CD4-positive, alpha-beta T cell treated with Interleukin-21 for 1 hour (primary cell): ENCODE measurements at regions not wholly inside any gene's neighbourhood (a gene's known extent, or its start where the extent isn't known, plus 50 kb on each side); places are given as distances from the start of the nearest gene placed in this dataset.
"Not testable (repeated sequence)": the region's sequence is repeated elsewhere in the genome, so short reads cannot be mapped to it uniquely, and the experiment has no call there.

Experiments
- DNase-seq: peaks from one replicate; pipeline ENCODE4 v3.0.0-alpha.2; 2020

DNA sequence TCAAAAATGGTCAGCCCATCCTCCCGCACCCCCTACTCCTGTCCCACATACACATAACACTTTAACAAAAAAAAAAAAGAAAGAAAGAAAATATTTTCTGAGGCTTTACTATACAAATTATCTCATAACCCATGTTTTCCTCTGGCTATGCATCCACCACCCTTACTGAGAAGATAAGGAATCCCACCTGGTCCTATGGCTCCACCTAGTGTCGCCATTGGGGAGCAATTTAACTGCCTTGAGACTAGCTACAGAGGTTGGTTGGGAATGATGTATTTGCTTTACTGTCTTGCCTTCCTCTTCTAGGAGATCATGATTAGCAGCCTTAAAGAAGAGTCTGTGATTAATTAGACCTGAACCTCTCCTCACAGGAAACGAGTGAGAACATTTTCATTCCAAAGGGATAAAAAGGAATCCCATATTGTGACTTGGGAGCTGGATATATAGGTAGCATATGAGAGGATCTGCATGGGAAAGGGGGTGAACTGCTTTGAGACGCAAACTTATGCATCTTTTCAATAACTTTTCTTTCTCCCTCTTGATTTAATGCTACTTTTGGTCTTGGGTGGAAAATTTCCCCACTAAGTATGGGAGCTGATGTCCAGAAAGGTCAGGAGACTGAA lies 77.7 kb upstream of the SELENOP start:
- DNase-seq = peak; percentile 63

DNA sequence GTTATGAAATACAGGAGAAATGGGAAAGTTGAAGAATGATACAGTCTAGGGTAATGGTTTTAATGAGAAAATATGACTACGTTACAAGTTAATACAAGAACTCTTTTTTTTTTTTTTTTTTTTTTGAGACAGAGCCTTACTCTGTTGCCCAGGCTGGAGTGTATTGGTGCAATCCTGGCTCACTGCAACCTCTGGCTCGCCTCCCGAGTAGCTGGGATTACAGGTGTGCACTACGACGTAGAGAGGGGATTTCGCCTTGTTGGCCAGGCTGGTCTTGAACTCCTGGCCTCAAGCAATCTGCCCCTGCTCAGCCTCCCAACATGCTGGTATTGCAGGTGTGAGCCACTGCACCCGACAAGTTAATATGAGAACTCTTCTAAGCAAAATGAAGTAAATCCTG lies 77.1 kb upstream of the SELENOP start:
- DNase-seq = no peak

DNA sequence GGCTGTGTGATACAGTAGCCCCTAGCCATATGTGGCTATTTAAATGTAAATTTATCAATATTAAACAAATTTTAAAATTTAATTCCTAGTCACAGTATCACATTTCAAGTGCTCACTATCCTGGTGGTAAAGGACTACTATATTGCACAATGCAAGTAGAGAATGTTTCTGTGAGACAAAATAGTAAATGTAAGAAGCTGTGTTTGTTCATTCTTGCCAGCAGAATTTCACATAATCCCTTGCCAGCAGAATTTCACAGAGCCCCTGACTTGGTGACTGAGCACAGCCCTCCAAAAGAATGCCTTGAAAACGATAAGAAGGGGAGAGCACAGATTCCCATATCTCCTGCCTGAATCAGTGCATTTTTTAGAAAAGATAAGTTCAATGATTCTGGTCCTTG lies 75.9 kb upstream of the SELENOP start:
- no peak for DNase-seq

DNA sequence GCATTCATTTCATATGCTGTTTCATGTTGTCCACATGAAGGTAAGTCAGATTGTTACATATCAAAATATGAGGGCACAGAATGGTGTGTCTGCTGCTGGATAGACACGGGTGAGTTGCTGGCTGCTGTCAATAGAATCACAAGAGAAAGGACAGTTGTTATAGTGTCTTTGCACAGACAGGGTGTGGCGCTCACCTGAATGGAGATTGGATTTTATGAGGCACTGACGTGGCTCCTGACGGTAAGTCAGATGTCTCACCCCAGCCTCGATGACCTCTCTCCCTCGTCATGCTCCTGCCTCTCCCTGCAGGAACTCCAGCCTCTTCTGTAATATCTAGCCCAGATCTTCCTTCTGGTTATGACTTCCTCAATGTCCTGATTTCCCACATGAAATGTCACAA lies 75.4 kb upstream of the SELENOP start:
- DNase-seq = no peak

DNA sequence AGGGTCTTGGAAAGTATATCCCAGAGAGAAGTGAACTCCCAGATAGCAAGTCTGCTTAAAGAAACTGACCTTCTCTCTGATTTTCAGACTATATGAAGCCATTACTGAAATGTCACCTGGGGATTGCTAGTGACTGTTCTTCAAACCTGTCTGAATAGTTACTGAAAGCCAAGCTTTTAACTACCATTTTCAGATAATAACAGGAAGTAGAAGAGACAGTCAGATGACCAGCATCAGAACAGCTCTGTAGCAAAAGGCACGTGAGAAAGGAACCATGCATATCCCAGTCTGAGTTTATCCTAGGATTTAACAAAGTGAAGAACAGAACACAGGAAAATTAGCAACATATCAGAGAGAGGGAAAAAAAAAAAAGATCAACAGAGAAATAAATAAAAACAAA lies 74.9 kb upstream of the SELENOP start:
- no peak for DNase-seq

DNA sequence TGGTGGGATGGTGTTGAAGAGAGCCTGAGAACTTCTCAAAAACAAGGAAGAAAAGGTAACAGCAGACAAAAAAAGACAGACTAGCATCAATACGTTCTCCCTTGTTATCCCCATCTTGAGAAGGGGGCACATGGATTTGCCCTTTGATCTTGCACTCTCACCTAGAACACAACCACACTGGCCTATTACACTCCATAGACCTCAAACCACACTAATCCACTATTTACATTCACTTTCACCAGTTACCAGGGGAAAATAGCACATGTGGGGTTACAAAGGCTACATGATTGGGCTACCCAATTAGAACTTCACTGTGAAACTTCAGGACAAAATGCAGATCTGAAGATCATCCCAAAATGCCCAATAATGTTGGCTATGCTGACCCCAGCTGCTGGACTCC lies 72.6 kb upstream of the SELENOP start:
- no peak for DNase-seq

DNA sequence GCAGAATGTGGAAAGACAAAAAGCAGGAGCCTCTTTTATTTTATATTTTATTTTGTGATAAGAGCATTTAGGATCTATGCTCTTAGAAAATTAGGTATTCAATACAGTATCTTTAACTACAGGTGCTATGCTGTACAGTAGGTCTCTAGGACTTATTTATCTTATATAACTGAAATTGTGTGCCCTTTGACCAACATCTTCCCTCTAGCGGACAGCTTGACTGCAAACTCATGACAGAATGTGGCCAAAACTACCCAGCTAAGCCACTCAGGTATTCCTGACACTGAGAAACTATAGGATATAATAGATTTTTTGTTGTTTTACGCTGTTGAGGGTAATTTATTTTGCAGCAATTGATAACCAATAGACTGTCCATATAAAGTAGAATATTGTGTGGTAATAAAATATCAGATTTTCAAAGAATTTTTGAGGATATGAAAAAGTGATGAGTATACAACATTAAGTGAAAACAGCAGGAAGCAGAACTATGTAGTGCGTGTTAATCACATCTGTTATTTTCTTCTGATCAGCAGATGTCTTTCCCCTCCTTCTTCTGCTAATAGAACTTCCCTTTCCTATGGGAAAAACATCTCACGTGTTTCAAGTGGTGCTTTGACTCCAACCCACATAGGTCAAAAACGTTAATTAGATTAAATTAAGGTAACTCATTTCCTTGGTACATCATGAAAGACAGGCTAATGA lies 69.9 kb upstream of the SELENOP start:
- no peak for DNase-seq

DNA sequence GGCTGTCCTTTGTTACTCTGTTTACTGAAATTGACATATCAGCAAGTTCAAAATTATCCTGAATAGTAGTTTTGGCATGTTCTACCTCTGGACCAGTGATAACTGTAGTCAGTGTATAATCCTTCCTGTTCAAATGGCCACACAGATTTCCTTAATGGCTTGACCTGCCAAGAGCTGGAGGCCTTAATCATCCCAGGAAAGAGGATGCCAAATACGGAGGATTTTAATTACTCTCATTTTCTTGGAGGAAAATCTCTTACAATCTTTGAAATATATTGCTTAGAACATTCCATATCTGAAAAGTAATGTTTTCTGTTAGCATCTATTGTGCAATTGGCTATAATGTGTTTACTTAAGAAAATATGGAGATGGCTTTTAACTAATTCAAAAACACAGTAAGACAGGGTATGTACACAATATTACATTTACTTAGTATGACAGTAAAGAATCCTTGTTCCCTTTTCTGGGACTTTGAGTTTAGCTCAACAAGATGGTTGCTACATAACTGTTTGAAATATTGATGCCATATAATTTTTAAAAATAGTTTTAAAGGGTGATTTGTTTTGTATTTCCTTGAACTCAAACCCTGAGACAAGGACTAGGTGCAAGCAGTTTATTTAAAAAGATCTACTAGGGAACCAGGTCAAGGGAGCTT lies 68.9 kb upstream of the SELENOP start:
- no peak for DNase-seq

DNA sequence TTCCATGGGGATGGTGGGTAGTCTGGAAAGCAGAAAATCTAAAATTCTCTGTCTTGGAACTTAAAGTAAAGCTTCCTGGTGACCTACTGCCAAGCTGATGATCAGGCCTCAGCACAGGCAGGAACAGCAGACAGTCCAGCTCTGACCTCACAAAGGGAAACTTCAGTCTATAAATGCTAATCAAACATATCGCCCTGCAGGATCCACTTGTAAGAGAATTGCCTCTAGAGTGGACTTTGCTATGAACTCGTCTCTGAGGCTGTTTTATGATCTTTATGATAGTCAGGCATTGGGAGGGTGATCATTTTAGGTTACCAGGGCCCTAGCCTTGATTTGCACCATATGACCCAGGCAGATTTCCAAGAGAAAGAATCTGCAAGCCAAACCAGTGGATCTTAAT lies 67.6 kb upstream of the SELENOP start:
- no peak for DNase-seq

DNA sequence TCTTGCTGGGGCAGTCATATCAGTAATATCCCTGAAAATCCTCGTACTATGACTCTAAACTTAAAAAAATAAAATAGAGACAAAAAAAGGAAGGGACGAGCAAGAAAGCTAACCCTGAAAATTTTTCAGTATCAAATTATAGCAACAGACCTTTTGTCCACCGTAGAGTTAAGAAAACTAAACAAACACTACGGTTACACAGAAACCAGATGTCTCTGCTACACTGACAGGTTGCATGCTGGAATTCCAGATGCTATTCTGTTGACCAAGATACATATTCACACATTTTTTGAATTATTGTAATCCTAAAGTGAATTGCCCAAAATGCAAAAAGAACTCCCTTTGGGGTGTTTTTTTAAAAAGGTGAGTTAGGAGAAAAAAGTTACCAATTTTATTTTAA lies 66.9 kb upstream of the SELENOP start:
- DNase-seq = no peak

DNA sequence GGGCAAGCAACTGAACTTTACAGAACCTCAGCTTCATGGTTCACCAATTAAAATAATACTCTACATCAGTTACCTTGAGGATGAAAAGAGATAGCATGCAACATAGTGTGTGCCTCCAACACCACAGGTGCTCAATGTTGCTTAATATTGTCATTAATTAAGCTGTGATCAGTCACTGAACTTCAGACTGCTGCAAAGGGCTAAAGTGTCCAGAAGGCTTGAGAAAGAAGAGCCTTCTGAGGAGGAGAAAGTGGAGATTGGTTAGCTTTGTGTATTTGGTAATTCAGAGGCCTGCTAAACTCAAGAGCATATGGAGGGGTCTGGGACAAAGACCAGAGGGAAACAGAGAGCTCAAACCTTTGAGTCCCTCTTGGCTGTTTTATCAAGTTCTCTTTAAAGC lies 66.3 kb upstream of the SELENOP start:
- DNase-seq = no peak

DNA sequence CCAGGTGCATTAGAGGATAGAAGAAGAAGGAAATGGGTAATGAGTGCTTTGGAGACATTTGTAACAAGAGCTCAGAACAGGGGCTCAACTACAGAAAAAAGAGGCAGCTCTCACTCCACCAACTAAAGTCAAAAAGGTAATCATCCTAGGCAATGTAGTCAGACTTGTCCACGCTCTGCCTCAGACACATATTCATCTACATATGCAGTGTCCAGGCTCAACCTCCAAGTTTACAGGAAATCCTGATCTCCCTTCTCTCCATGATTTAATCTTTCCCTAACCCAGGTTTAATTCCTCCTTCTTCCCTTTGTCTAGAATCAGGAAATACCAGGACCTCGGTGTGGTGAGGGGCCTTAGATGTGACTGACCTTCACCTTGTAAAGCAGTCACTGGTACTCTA lies 65.7 kb upstream of the SELENOP start:
- no peak for DNase-seq

DNA sequence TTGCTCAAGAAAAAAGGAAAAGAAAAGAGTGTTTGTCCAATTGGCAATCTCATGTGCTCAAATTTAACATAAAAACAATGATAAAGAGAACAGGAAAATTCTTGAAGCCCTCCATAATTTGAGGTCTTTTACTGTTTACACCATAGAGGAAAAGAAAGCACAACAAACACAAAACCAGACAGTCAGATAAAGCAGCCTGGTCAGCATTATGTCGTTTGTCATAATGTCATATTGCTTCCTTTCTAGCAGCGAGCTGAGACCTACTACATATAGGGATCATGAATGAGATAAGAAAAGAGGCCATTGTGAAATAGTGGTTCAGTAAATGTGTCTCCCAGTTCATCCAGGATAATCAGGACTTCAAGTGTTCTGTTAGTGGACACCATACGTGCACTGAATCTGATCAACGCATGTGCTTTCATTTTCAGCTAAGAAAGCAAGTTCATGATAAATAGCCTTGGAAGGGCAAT lies 64.7 kb upstream of the SELENOP start:
- DNase-seq = no peak

DNA sequence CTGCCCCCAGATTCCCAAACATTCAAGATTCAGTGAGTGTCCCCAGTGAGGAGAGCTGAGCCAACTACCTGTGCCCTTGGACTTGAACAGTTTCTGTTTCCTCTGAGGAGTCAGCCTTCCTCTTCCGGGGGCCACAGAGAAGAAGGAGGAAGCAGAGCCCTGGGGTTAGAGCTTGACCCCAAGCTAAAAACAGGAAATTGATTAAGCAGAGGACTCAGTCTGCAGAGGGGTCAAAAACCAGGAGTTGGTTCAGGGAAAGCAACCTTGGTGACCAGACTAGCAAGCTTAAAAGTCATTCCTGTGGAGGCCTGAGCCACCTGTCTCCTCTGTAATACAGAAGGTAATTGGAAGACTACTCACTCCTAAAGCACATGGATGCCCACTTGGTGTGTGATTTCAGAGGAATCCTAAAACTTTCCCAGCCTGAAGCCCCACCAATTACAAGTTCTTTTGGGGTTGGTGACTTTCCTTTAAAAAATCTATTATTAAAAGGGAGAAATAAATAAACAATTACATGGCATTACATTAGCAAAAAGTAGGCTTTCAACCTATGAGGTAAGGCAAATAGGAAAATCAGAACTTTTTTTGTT lies 64.2 kb upstream of the SELENOP start:
- no peak for DNase-seq

DNA sequence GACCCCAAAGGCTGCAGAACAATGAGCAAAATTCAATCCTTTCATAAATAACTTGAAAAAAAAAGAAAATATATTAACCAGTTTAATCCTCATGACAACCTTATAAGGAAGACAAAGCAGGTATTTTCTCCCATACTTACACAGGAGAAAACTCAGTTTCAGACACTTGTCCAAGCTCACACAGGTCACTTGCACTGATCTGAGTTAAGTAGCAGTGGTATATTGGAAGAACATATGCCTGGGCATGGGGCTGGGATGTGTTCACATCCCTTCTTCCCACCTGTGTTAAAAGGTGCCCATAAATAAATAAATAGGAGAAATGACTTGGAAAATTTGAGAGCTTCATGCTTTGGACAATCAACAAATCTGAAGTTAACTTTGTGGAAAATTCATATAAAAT lies 63.5 kb upstream of the SELENOP start:
- no peak for DNase-seq

DNA sequence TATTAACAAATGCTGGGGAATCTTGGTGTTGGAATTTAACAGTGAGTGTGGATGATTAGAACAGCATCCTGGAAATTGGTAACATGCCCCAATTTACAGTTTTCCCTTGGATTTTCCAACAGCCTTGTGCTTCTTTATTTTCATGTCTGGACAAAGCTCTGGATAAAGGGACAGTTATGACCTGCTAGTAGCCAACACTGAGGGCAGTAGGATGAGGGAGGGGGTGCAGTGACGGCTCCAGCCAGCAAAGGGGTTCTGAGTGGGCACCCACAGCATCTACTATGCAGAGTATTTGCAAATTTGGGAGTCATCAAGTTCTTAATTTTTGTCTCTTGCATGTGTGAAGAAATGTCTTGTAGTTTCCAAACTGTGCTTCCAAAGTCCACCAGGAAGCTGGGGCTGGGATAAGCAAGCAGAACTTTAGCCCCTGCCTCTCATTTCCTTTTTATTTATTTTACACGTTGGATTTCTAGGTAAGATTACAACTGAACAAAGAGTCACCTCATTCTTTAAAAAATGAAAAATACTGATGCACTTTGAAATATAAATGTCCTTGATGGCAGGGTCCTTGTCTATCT lies 63.0 kb upstream of the SELENOP start:
- DNase-seq = no peak

DNA sequence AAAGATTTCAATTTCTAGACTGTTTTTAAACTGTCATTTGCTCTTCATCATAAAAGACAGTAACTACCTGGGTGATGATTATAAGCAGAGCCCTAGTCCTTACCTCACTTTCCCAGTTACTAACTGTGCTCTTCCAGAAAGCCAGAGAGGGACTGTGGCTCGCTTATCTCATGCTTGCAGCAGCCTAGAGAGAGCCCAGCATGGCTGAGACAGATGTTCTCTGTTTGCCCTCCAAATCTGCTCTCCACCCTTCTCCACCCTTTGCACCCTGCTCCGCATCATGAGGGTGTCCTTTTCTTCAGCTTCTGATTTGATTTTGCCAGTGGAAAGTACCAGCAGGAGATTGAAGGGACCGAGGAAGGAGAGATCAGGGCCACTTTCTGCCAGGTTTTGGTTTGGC lies 61.2 kb upstream of the SELENOP start:
- DNase-seq = no peak

DNA sequence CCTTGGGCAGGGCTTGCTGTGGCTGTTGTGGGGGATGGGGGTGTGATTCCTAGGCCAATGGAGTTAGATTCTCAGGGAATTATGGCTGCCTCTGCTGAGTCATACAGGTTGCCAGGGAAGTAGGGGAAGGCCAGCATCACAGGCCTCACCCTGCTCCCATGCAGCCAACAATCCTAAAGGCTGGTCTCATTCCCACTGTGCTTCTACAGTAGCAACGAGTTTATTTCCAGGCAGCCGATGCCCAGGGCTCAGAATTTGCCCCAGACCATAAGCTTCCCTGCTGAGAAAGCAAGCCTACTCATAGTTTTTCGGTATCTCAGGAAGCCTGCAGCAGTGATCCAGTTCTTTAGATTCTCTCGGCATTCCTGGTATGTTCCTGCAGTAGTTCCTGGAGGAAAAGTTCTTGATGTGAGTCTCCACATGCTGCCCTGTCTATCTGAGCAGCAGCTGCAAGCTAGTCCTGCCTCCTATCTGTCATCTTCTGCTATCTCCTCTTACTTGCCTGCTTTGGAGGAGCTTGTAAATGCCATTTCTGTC lies 59.3 kb upstream of the SELENOP start:
- DNase-seq = no peak

DNA sequence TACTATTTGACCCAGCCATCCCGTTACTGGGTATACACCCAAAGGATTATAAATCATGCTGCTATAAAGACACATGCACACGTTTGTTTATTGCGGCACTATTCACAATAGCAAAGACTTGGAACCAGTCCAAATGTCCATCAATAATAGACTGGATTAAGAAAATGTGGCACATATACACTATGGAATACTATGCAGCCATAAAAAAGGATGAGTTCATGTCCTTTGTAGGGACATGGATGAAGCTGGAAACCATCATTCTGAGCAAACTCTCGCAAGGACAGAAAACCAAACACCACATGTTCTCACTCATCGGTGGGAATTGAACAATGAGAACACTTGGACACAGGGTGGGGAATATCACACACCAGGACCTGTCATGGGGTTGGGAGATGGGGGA lies 56.7 kb upstream of the SELENOP start:
- DNase-seq = not testable (repeated sequence)

DNA sequence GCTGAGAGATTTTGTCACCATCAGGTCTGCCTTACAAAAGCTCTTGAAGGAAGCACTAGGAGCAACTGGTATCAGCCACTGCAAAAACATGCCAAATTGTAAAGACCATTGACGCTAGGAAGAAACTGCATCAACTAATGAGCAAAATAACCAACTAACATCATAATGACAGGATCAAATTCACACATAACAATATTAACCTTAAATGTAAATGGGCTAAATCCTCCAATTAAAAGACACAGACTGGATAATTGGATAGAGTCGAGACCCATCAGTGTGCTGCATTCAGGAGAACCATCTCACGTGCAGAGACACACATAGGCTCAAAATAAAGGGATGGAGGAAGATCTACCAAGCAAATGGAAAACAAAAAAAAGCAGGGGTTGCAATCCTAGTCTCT lies 53.1 kb upstream of the SELENOP start:
- DNase-seq = not testable (repeated sequence)
